Islet precursor cell (in vitro differentiated cells): ENCODE measurements at regions not wholly inside any gene's neighbourhood (a gene's known extent, or its start where the extent isn't known, plus 50 kb on each side); places are given as distances from the start of the nearest gene placed in this dataset.

Experiments
- DNase-seq: peaks from one replicate; pipeline ENCODE4 v3.0.0-alpha.2; 2018

- DNase-seq, result peak; percentile 74
These were observed 164.8 kb downstream of the HAPSTR1 start for GRCh38 chr16:9256196-9256595.

GRCh38 chr16:9257843-9258242, 166.4 kb downstream of the HAPSTR1 start:
- no peak for DNase-seq

- DNase-seq, result peak; percentile 75
These were observed 167.1 kb downstream of the HAPSTR1 start for GRCh38 chr16:9258423-9259051.

GRCh38 chr16:9259914-9260608, 168.6 kb downstream of the HAPSTR1 start:
- DNase-seq, result no peak

GRCh38 chr16:9260666-9261065, 169.2 kb downstream of the HAPSTR1 start:
- DNase-seq, result no peak

GRCh38 chr16:9261376-9261775, 169.9 kb downstream of the HAPSTR1 start:
- DNase-seq, result no peak

GRCh38 chr16:9262941-9263715, 171.7 kb downstream of the HAPSTR1 start:
- no peak for DNase-seq

- no peak for DNase-seq
These were observed 172.6 kb downstream of the HAPSTR1 start for GRCh38 chr16:9264067-9264466.

- no peak for DNase-seq
These were observed 177.0 kb downstream of the HAPSTR1 start for GRCh38 chr16:9268446-9268845.

GRCh38 chr16:9270424-9270823, 179.0 kb downstream of the HAPSTR1 start:
- no peak for DNase-seq

- DNase-seq, result no peak
These were observed 179.5 kb downstream of the HAPSTR1 start for GRCh38 chr16:9270941-9271340.

- DNase-seq, result no peak
These were observed 180.4 kb downstream of the HAPSTR1 start for GRCh38 chr16:9271841-9272240.

- peak; percentile 89 for DNase-seq
These were observed 183.9 kb downstream of the HAPSTR1 start for GRCh38 chr16:9275377-9275776.

GRCh38 chr16:9275816-9276354, 184.4 kb downstream of the HAPSTR1 start:
- peak; percentile 88 for DNase-seq

- no peak for DNase-seq
These were observed 188.0 kb downstream of the HAPSTR1 start for GRCh38 chr16:9279291-9280068.

GRCh38 chr16:9280069-9280466, 188.6 kb downstream of the HAPSTR1 start:
- no peak for DNase-seq

- DNase-seq, result no peak
These were observed 195.5 kb downstream of the HAPSTR1 start for GRCh38 chr16:9286930-9287329.

- no peak for DNase-seq
These were observed 204.8 kb downstream of the HAPSTR1 start for GRCh38 chr16:9296271-9296590.

- DNase-seq, result peak; percentile 67
These were observed 206.1 kb downstream of the HAPSTR1 start for GRCh38 chr16:9297437-9298113.

- DNase-seq, result no peak
These were observed 208.8 kb downstream of the HAPSTR1 start for GRCh38 chr16:9300252-9300651.

- no peak for DNase-seq
These were observed 210.6 kb downstream of the HAPSTR1 start for GRCh38 chr16:9302072-9302471.

- no peak for DNase-seq
These were observed 215.3 kb downstream of the HAPSTR1 start for GRCh38 chr16:9306753-9307152.
